ENCODE measurements at regions not wholly inside any gene's neighbourhood (a gene's known extent, or its start where the extent isn't known, plus 50 kb on each side); places are given as distances from the start of the nearest gene placed in this dataset.
"Not testable (repeated sequence)": the region's sequence is repeated elsewhere in the genome, so short reads cannot be mapped to it uniquely, and the experiment has no call there.

DNA sequence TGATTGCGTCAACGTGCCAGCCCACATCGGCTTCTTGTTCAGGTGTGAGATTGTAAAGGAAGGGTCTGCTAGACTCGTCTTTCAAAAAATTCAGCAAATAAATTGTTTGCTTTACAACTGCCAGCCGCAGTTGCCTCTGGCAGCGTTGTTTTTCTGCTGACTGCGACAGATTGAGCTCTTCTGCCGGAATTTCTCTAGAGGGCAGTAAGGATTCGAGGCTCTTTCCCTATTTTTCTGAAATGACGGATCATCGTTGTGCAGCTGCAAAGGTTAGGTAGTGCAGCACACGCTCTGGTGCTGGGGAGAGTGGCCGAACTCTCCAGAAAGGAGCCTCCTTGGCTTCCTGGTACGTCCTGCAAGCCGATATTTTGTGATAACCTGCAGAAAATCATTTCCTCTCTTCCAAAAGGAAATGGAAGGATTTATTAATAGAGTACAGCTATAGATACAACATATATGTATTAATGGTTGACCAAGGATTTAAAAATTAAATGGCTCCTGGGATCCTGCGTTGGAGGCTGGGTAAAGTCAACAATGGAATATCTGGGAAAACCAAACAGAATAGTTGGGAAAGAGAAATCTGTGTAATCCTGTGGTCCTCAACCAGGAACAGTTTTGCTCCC lies 121.9 kb upstream of the ZFP64 start:
- intact Hi-C loops (cut with micrococcal nuclease), result no loop called here
- DNase-seq (no peak), ATAC-seq (no peak)

GRCh38 chr20:52312132-52312729 lies 120.7 kb upstream of the ZFP64 start:
- DNase-seq (no peak), ATAC-seq (peak; percentile 55)
- intact Hi-C loops (cut with micrococcal nuclease), result no loop called here

DNA sequence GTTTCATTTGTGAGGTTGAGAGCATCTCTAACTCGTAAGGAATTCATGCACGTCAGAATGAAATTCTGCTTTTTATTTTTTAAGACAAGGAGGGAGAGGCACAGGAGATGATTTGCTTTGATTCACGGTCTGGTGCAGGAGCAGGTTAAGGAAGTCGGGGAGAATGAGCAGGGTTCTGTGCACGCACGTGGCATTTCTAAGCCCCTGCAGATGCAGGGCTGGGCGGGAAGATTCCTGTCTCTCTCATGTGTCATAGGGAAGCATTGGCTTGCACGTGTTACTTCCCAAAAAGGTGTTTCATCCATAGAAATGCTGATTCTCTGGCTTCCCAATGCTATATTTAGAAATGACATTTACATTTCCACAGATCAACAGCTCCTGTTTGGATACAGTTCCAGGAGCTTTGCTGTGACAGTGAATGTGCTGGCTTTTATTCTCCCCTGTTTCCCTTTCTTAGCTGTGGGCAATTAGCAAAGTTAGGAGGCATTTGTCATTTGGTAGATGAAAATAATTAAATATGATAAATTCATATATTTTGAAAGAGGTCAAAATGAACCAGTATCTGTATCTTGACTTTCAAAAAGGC lies 119.7 kb upstream of the ZFP64 start:
- DNase-seq (no peak), ATAC-seq (peak; percentile 29)
- intact Hi-C loops (cut with micrococcal nuclease), result no loop called here

- intact Hi-C loops (cut with micrococcal nuclease), result no loop called here
- ATAC-seq (no peak), DNase-seq (no peak)
Measured at GRCh38 chr20:52309181-52309580, 117.6 kb upstream of the ZFP64 start.

GRCh38 chr20:52306477-52306876 lies 114.9 kb upstream of the ZFP64 start:
- ATAC-seq, result no peak
- intact Hi-C loops (cut with micrococcal nuclease), result no loop called here

GRCh38 chr20:52305858-52306257 lies 114.3 kb upstream of the ZFP64 start:
- ATAC-seq (no peak), DNase-seq (no peak)
- intact Hi-C loops (cut with micrococcal nuclease), result no loop called here

More at GRCh38 chr20:52306477-52306876, 114.9 kb upstream of the ZFP64 start:
- no peak for DNase-seq

GRCh38 chr20:52305024-52305645 lies 113.6 kb upstream of the ZFP64 start:
- DNase-seq, result no peak
- ATAC-seq, result no peak
- intact Hi-C loops (cut with micrococcal nuclease), result no loop called here

- no peak for DNase-seq
- intact Hi-C loops (cut with micrococcal nuclease), result no loop called here
Measured at GRCh38 chr20:52303281-52303950, 111.8 kb upstream of the ZFP64 start.

GRCh38 chr20:52302736-52303135 lies 111.2 kb upstream of the ZFP64 start:
- ATAC-seq (no peak), DNase-seq (no peak)
- intact Hi-C loops (cut with micrococcal nuclease), result no loop called here

More at GRCh38 chr20:52303281-52303950, 111.8 kb upstream of the ZFP64 start:
- no peak for ATAC-seq

GRCh38 chr20:52302051-52302450 lies 110.5 kb upstream of the ZFP64 start:
- DNase-seq; ATAC-seq; intact Hi-C loops (cut with micrococcal nuclease): not testable (repeated sequence)

- intact Hi-C loops (cut with micrococcal nuclease), result no loop called here
- ATAC-seq, result no peak
Measured at GRCh38 chr20:52295556-52295955, 104.0 kb upstream of the ZFP64 start.

DNA sequence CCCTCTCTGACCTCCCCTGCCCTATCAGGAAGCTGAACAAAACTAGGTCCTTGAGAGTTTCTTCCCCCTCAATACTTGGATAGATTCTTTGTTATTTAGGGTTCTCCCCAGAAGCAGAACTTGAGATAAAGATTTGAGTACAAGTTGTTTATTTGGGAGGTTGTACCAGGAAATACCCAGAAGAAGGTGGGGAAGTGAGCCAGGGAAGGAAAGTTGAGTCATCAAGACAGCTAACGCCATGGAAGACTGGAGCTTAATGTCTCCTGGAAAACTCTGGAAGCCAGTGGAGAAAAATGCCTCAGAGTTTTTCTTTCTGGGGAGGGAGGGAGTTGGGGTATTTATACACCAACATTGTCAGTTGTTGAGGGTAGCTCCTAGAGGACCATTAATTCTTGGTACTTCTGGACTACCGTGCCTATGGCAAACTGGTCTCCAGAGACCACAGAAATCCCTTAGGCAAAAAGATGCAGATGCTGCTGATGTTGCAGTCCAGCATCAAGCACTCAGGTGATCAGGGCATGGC lies 102.6 kb upstream of the ZFP64 start:
- intact Hi-C loops (cut with micrococcal nuclease), result no loop called here
- ATAC-seq (no peak), DNase-seq (no peak)

More at GRCh38 chr20:52295556-52295955, 104.0 kb upstream of the ZFP64 start:
- DNase-seq, result no peak

- no peak for ATAC-seq
Measured at GRCh38 chr20:52291109-52291508, 99.5 kb upstream of the ZFP64 start.

GRCh38 chr20:52290569-52290968 lies 99.0 kb upstream of the ZFP64 start:
- intact Hi-C loops (cut with micrococcal nuclease), result no loop called here
- DNase-seq (no peak), ATAC-seq (no peak)

More at GRCh38 chr20:52291109-52291508, 99.5 kb upstream of the ZFP64 start:
- intact Hi-C loops (cut with micrococcal nuclease), result no loop called here
- no peak for DNase-seq

DNA sequence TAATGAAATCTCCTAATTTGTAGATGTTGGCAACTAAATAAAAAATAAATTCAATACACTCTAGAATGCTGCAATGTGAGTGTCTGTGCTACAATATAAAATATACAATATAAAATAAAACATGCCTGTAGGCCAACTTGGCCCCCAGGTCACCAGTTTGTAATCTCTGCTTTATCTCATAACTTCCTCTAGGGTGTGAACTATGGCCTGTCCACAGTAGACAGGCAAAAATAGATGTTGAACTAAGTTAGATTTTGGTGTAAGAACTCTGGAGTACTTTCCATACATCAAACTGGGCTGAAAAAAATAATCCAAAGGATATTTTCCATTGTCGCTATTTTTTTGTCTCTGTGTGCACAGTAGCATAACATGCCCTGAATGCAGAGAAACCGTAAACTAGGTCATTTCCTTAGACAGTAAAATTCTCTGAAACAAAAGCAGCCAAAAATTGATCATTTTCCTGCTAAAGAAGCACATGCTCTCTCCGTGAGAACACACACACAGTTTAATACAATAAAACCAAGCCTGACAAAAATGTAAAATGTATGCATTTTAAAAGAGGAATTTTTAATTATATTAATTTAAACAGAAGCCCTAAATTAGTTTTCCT lies 98.5 kb upstream of the ZFP64 start:
- DNase-seq (no peak), ATAC-seq (no peak)
- intact Hi-C loops (cut with micrococcal nuclease), result no loop called here

DNA sequence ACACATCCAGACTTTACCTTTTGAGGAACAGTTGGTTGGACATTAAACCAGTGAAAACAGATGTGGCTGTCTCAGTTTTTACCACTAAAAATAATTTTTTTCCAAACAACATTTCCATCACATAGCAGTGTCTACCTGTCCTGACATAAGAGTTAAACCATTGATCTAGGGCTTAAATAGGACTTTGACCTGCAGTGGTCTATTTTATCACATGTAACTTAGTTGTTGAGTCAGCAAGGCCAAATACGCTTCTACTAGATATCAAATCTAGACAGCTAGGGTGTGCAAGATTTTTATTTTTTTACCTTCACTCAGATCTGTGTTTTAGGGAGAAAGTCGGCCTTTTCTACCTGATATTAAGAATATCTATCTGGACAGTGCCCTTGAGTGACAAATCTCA lies 88.8 kb upstream of the ZFP64 start:
- intact Hi-C loops (cut with micrococcal nuclease), result no loop called here
- ATAC-seq, result no peak
- no peak for DNase-seq

DNA sequence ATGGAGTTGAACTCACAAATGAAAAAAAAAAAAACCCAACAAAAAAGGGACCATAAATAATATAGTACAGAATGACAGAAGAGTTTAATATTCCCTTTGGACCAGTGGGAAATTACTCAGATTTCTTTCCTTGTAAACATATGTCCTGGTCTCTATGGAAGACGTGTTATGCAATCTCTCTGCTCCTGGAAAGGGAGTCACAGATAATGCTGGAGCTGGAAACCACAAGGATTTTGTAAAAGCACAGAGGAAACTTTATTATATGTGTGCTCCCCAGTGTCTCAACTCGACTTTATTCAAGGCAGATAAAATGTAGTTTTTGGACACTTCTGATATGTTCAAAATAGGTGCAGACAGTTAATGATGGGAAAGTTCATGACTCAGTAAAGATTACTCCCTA lies 88.1 kb upstream of the ZFP64 start:
- no peak for DNase-seq
- ATAC-seq, result no peak
- intact Hi-C loops (cut with micrococcal nuclease), result no loop called here

GRCh38 chr20:52275181-52275691 lies 83.7 kb upstream of the ZFP64 start:
- intact Hi-C loops (cut with micrococcal nuclease), result no loop called here
- ATAC-seq (no peak), DNase-seq (no peak)

DNA sequence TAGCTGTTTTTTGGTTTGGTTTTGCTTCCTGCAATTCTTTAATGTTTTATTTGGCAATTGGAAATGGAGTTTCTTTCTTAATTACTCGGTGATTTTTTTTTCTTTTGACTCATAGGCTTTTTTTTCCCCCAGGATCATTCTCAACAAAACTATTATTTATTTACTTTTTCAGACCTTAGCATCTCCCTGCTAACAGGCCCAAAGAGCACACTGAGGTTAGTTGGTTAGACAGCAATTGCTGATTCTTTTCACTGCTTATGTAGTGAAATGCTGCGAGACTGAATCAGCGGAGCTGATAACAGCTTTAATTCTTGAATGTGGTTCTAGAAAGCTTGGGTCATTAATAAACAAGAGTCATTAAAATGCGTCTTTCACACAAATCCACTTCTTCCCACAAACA lies 79.1 kb upstream of the ZFP64 start:
- no peak for ATAC-seq
- intact Hi-C loops (cut with micrococcal nuclease), result no loop called here
- DNase-seq, result no peak
